ENCODE measurements at regions not wholly inside any gene's neighbourhood (a gene's known extent, or its start where the extent isn't known, plus 50 kb on each side); places are given as distances from the start of the nearest gene placed in this dataset.

GRCh38 chr6:50264995-50265571, 215.4 kb upstream of the DEFB112 start:
- no peak for DNase-seq (ENCODE audit: low read depth, low spot score)
- ChIA-PET CTCF (no interaction called here), POLR2A (no interaction called here)
- H3K4me1 ChIP-seq (ENCODE audit: control insufficient read depth, insufficient read depth, low read length): no peaks in the 10 kb centered on the region
- ATAC-seq: no peak
- no peaks in the 10 kb centered on the region for H3K9me3 ChIP-seq (ENCODE audit: control insufficient read depth, insufficient read depth, low read depth, low read length)
- H3K36me3 ChIP-seq (ENCODE audit: control insufficient read depth, insufficient read depth, low read length): no peaks in the 10 kb centered on the region
- intact Hi-C loops (cut with micrococcal nuclease; ENCODE audit: unreplicated experiment): loop anchor here (1.0 kb wide), 1 partner anchor 337 kb away; no protein-coding TSS in a partner anchor
- no TSS peak for BruUV-seq (replicated peaks)
- in situ Hi-C loops (cut with HindIII; ENCODE audit: low pct_unique_long_range_greater_than_20kb, low sequenced_read_pairs): no loop called here
- H3K27ac ChIP-seq (ENCODE audit: low read length): no peak overlapping the region
- H3K4me3 ChIP-seq (ENCODE audit: low read depth in 2 of 2, low read length in 2 of 2): no peak overlapping the region
- H3K27me3 ChIP-seq (ENCODE audit: control insufficient read depth, insufficient read depth, low read length): no peaks in the 10 kb centered on the region
- peak; percentile 59 for TF ChIP-seq CTCF (IDR thresholded peaks at IDR 0.05)
- no peak for TF ChIP-seq TCF7L2 (IDR thresholded peaks at IDR 0.05; ENCODE audit: low read depth, low read length)

- ATAC-seq (no peak), DNase-seq (ENCODE audit: low read depth, low spot score) (no peak)
- CTCF ChIA-PET: no interaction called here
- POLR2A ChIA-PET: no interaction called here
- no peak overlapping the region for H3K4me3 ChIP-seq (ENCODE audit: low read depth in 2 of 2, low read length in 2 of 2)
- H3K27me3 ChIP-seq (ENCODE audit: control insufficient read depth, insufficient read depth, low read length): no peaks in the 10 kb centered on the region
- no peaks in the 10 kb centered on the region for H3K4me1 ChIP-seq (ENCODE audit: control insufficient read depth, insufficient read depth, low read length)
- no peaks in the 10 kb centered on the region for H3K9me3 ChIP-seq (ENCODE audit: control insufficient read depth, insufficient read depth, low read depth, low read length)
- no peaks in the 10 kb centered on the region for H3K36me3 ChIP-seq (ENCODE audit: control insufficient read depth, insufficient read depth, low read length)
- intact Hi-C loops (cut with micrococcal nuclease; ENCODE audit: unreplicated experiment): no loop called here
- in situ Hi-C loops (cut with HindIII; ENCODE audit: low pct_unique_long_range_greater_than_20kb, low sequenced_read_pairs): no loop called here
- no peak overlapping the region for H3K27ac ChIP-seq (ENCODE audit: low read length)
- TF ChIP-seq CTCF (IDR thresholded peaks at IDR 0.05) (no peak), SIN3A (IDR thresholded peaks at IDR 0.05; ENCODE audit: borderline replicate concordance, insufficient read depth, low read depth, low read length) (no peak), REST (IDR thresholded peaks at IDR 0.05; ENCODE audit: insufficient read depth in 1 of 2, low read depth in 2 of 2, low read length in 1 of 2) (no peak), POLR2AphosphoS5 (IDR thresholded peaks at IDR 0.05; ENCODE audit: low read depth, low read length) (no peak), TCF7L2 (IDR thresholded peaks at IDR 0.05; ENCODE audit: low read depth, low read length) (no peak)
- no TSS peak for BruUV-seq (replicated peaks)
Measured at GRCh38 chr6:50270415-50270814, 220.7 kb upstream of the DEFB112 start.
